GM21381 (cell line): ENCODE measurements at regions not wholly inside any gene's neighbourhood (a gene's known extent, or its start where the extent isn't known, plus 50 kb on each side); places are given as distances from the start of the nearest gene placed in this dataset.

Experiments
- ATAC-seq: cut with Tn5 transposase; IDR thresholded peaks from one replicate; pipeline ENCODE4 v1.9.1; 2021; ENCODE audit warnings: mild to moderate bottlenecking, moderate library complexity; ENCODE audit not compliant: unreplicated experiment

GRCh38 chr16:79912592-79913310 lies 312.2 kb upstream of the MAF start:
- no peak for ATAC-seq

GRCh38 chr16:79911660-79912059 lies 311.1 kb upstream of the MAF start:
- no peak for ATAC-seq

GRCh38 chr16:79909571-79909970 lies 309.0 kb upstream of the MAF start:
- ATAC-seq: no peak

- ATAC-seq: no peak
Measured at GRCh38 chr16:79903471-79903870, 302.9 kb upstream of the MAF start.

GRCh38 chr16:79902351-79902750 lies 301.8 kb upstream of the MAF start:
- no peak for ATAC-seq

- no peak for ATAC-seq
Measured at GRCh38 chr16:79901522-79901921, 301.0 kb upstream of the MAF start.

GRCh38 chr16:79899716-79900115 lies 299.2 kb upstream of the MAF start:
- no peak for ATAC-seq

- no peak for ATAC-seq
Measured at GRCh38 chr16:79899316-79899715, 298.8 kb upstream of the MAF start.

- ATAC-seq: no peak
Measured at GRCh38 chr16:79898703-79899102, 298.2 kb upstream of the MAF start.

GRCh38 chr16:79897453-79898146 lies 297.1 kb upstream of the MAF start:
- no peak for ATAC-seq

GRCh38 chr16:79897104-79897452 lies 296.5 kb upstream of the MAF start:
- no peak for ATAC-seq

GRCh38 chr16:79895917-79896203 lies 295.3 kb upstream of the MAF start:
- no peak for ATAC-seq

- ATAC-seq: no peak
Measured at GRCh38 chr16:79895053-79895916, 294.7 kb upstream of the MAF start.

- no peak for ATAC-seq
Measured at GRCh38 chr16:79893445-79893844, 292.9 kb upstream of the MAF start.

- no peak for ATAC-seq
Measured at GRCh38 chr16:79892278-79892677, 291.7 kb upstream of the MAF start.

GRCh38 chr16:79891458-79891857 lies 290.9 kb upstream of the MAF start:
- no peak for ATAC-seq

- no peak for ATAC-seq
Measured at GRCh38 chr16:79887541-79888540, 287.3 kb upstream of the MAF start.

- no peak for ATAC-seq
Measured at GRCh38 chr16:79885320-79885719, 284.8 kb upstream of the MAF start.

GRCh38 chr16:79883494-79883893 lies 283.0 kb upstream of the MAF start:
- ATAC-seq: no peak

- ATAC-seq: no peak
Measured at GRCh38 chr16:79882340-79883005, 281.9 kb upstream of the MAF start.
